ENCODE measurements at regions not wholly inside any gene's neighbourhood (a gene's known extent, or its start where the extent isn't known, plus 50 kb on each side); places are given as distances from the start of the nearest gene placed in this dataset.

GRCh38 chr2:2869553-2869952, 508.1 kb downstream of the EIPR1 start:
- Histone ChIP-seq H2AFZ (ENCODE audit: low read length) (no peak overlapping the region), H3K27ac (ENCODE audit: insufficient read depth, low read length) (no peak overlapping the region), H3K27me3 (ENCODE audit: control insufficient read depth, insufficient read depth, low read length) (no peaks in the 10 kb centered on the region), H3K4me3 (replicated peaks in 1 of 4; ENCODE audit: control extremely low read depth in 1 of 4, insufficient read depth in 1 of 4, low read depth in 3 of 4, low read length in 4 of 4) (no peak overlapping the region), H3K9ac (ENCODE audit: insufficient read depth, low read length) (no peak overlapping the region), H3K4me1 (ENCODE audit: control insufficient read depth, extremely low read depth, insufficient read depth, low read length) (no peaks in the 10 kb centered on the region), H3K79me2 (ENCODE audit: control insufficient read depth, insufficient read depth, low read length) (no peaks in the 10 kb centered on the region), H4K20me1 (ENCODE audit: control insufficient read depth, extremely low read depth, insufficient read depth, low read length) (no peaks in the 10 kb centered on the region), H3K4me2 (ENCODE audit: extremely low read depth, insufficient read depth, low read length) (no peak overlapping the region), H3K36me3 (ENCODE audit: control insufficient read depth, insufficient read depth, low read length) (no peaks in the 10 kb centered on the region), H3K9me3 (ENCODE audit: control insufficient read depth, insufficient read depth, low read depth, low read length) (no peaks in the 10 kb centered on the region)
- TF ChIP-seq CTCF (conservative IDR thresholded peaks at IDR 0.05 in 1 of 2, IDR thresholded peaks at IDR 0.05 in 1 of 2; ENCODE audit: low read depth in 1 of 2, low read length in 2 of 2) = no peak
- no peak for TF ChIP-seq EZH2 (IDR thresholded peaks at IDR 0.05; ENCODE audit: low read length, missing control alignments)
- no peak for DNase-seq (ENCODE audit: low read depth in 2 of 2)

GRCh38 chr2:2868085-2868484, 509.5 kb downstream of the EIPR1 start:
- no peak overlapping the region for H3K4me2 ChIP-seq (ENCODE audit: extremely low read depth, insufficient read depth, low read length)
- H4K20me1 ChIP-seq (ENCODE audit: control insufficient read depth, extremely low read depth, insufficient read depth, low read length) = no peaks in the 10 kb centered on the region
- H3K4me3 ChIP-seq (replicated peaks in 1 of 4; ENCODE audit: control extremely low read depth in 1 of 4, insufficient read depth in 1 of 4, low read depth in 3 of 4, low read length in 4 of 4) = no peak overlapping the region
- no peaks in the 10 kb centered on the region for H3K79me2 ChIP-seq (ENCODE audit: control insufficient read depth, insufficient read depth, low read length)
- H3K27ac ChIP-seq (ENCODE audit: insufficient read depth, low read length) = no peak overlapping the region
- no peaks in the 10 kb centered on the region for H3K27me3 ChIP-seq (ENCODE audit: control insufficient read depth, insufficient read depth, low read length)
- H2AFZ ChIP-seq (ENCODE audit: low read length) = no peak overlapping the region
- no peaks in the 10 kb centered on the region for H3K36me3 ChIP-seq (ENCODE audit: control insufficient read depth, insufficient read depth, low read length)
- no peak for TF ChIP-seq EZH2 (IDR thresholded peaks at IDR 0.05; ENCODE audit: low read length, missing control alignments)
- TF ChIP-seq CTCF (conservative IDR thresholded peaks at IDR 0.05 in 1 of 2, IDR thresholded peaks at IDR 0.05 in 1 of 2; ENCODE audit: low read depth in 1 of 2, low read length in 2 of 2) = no peak
- H3K9me3 ChIP-seq (ENCODE audit: control insufficient read depth, insufficient read depth, low read depth, low read length) = no peaks in the 10 kb centered on the region
- H3K9ac ChIP-seq (ENCODE audit: insufficient read depth, low read length) = no peak overlapping the region
- no peaks in the 10 kb centered on the region for H3K4me1 ChIP-seq (ENCODE audit: control insufficient read depth, extremely low read depth, insufficient read depth, low read length)
- DNase-seq (ENCODE audit: low read depth in 2 of 2) = no peak

DNA sequence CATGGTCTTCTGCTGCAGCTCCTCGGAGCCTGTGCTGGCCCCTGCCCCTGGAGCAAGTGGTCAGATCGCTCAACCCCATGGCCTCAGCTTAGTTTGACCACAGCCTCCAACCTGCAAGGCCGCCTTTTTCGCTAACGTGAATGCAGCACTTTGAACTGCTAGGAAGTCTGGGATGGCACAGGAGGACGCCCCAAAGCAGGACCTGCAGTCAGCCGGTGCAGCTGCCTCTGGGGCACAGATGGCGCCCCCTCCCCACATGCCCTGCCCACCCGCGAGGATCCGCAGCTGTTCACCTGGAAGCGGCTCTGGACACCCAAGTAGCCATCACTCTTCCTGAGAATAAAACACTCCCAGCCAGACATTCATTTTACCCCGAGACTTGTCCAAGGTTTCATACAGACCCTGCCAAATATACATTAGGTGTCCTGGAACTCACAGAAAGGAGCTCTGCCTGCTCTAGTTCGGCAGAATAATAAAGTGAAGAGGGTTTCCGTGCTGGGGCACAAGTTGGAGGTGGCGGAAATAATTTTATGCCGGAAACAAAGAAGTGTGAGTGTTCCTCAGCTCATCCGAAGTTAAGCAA, 510.1 kb downstream of the EIPR1 start:
- no peak overlapping the region for H3K4me3 ChIP-seq (replicated peaks in 1 of 4; ENCODE audit: control extremely low read depth in 1 of 4, insufficient read depth in 1 of 4, low read depth in 3 of 4, low read length in 4 of 4)
- no peak overlapping the region for H2AFZ ChIP-seq (ENCODE audit: low read length)
- no peaks in the 10 kb centered on the region for H3K79me2 ChIP-seq (ENCODE audit: control insufficient read depth, insufficient read depth, low read length)
- H4K20me1 ChIP-seq (ENCODE audit: control insufficient read depth, extremely low read depth, insufficient read depth, low read length) = no peaks in the 10 kb centered on the region
- no peak overlapping the region for H3K27ac ChIP-seq (ENCODE audit: insufficient read depth, low read length)
- no peaks in the 10 kb centered on the region for H3K36me3 ChIP-seq (ENCODE audit: control insufficient read depth, insufficient read depth, low read length)
- no peak for TF ChIP-seq EZH2 (IDR thresholded peaks at IDR 0.05; ENCODE audit: low read length, missing control alignments)
- no peak for TF ChIP-seq CTCF (conservative IDR thresholded peaks at IDR 0.05 in 1 of 2, IDR thresholded peaks at IDR 0.05 in 1 of 2; ENCODE audit: low read depth in 1 of 2, low read length in 2 of 2)
- no peak for DNase-seq (ENCODE audit: low read depth in 2 of 2)
- H3K4me1 ChIP-seq (ENCODE audit: control insufficient read depth, extremely low read depth, insufficient read depth, low read length) = no peaks in the 10 kb centered on the region
- H3K9me3 ChIP-seq (ENCODE audit: control insufficient read depth, insufficient read depth, low read depth, low read length) = no peaks in the 10 kb centered on the region
- no peaks in the 10 kb centered on the region for H3K27me3 ChIP-seq (ENCODE audit: control insufficient read depth, insufficient read depth, low read length)
- no peak overlapping the region for H3K4me2 ChIP-seq (ENCODE audit: extremely low read depth, insufficient read depth, low read length)
- H3K9ac ChIP-seq (ENCODE audit: insufficient read depth, low read length) = no peak overlapping the region

All from fibroblast of lung (primary cell).